Liver (tissue), 8 donors: ENCODE measurements at regions not wholly inside any gene's neighbourhood (a gene's known extent, or its start where the extent isn't known, plus 50 kb on each side); places are given as distances from the start of the nearest gene placed in this dataset.

Experiments used
- DNase-seq: peaks from one replicate; pipeline ENCODE4 v3.0.0-alpha.2; 2017; ENCODE audit warnings: low spot score
- H3K27ac ChIP-seq, 2 donors: one replicate each; pipeline ENCODE4 v1.7.0; 2013; ENCODE audit warnings: inconsistent platforms in 2 of 2, low read length in 2 of 2, control low read depth in 1 of 2, low read depth in 1 of 2, mild to moderate bottlenecking in 1 of 2
- H3K27me3 ChIP-seq, 4 donors: one replicate each; pipeline versions ENCODE4 v1.6.1 to v1.7.0; 2013; ENCODE audit warnings: low read length in 3 of 4, inconsistent platforms in 1 of 4, mild to moderate bottlenecking in 1 of 4, moderate library complexity in 1 of 4; ENCODE audit not compliant: control insufficient read depth in 4 of 4, insufficient read depth in 4 of 4
- H3K36me3 ChIP-seq, 4 donors: one replicate each; pipeline versions ENCODE4 v1.6.1 to v1.7.0; 2013; ENCODE audit warnings: low read length in 3 of 4, mild to moderate bottlenecking in 3 of 4, low read depth in 1 of 4, moderate library complexity in 1 of 4; ENCODE audit not compliant: control insufficient read depth in 4 of 4, insufficient read depth in 3 of 4
- H3K4me1 ChIP-seq, 4 donors: one replicate each; pipeline versions ENCODE4 v1.6.1 to v1.7.0; 2013; ENCODE audit warnings: low read length in 3 of 4, mild to moderate bottlenecking in 3 of 4, moderate library complexity in 1 of 4; ENCODE audit not compliant: control insufficient read depth in 4 of 4, insufficient read depth in 4 of 4
- H3K4me3 ChIP-seq, 3 donors: one replicate each; pipeline versions ENCODE4 v1.6.1 to v1.7.0; 2013; ENCODE audit warnings: low read length in 3 of 3, control low read depth in 1 of 3, low read depth in 1 of 3, mild to moderate bottlenecking in 1 of 3
- H3K9ac ChIP-seq, 2 donors: one replicate each; pipeline ENCODE4 v1.7.0; 2013; ENCODE audit warnings: low read length in 2 of 2, mild to moderate bottlenecking in 2 of 2, moderate library complexity in 2 of 2, control low read depth in 1 of 2, low read depth in 1 of 2
- H3K9me3 ChIP-seq, 4 donors: one replicate each; pipeline versions ENCODE4 v1.6.1 to v1.7.0; 2013; ENCODE audit warnings: low read length in 3 of 4; ENCODE audit not compliant: control insufficient read depth in 4 of 4
- ATF3 ChIP-seq: IDR thresholded peaks from 2 replicates; pipeline ENCODE4 v1.6.1; 2016; ENCODE audit warnings: antibody characterized with exemption
- EGR1 ChIP-seq, 2 donors: IDR thresholded peaks; 2 replicates each; pipeline ENCODE4 v1.6.1; 2016 to 2018; ENCODE audit warnings: antibody characterized with exemption in 2 of 2, low read depth in 2 of 2
- FOXA2 ChIP-seq: IDR thresholded peaks from 2 replicates; pipeline ENCODE4 v1.6.1; 2016; ENCODE audit warnings: antibody characterized with exemption
- GABPA ChIP-seq, 2 donors: IDR thresholded peaks in 1 of 2; conservative IDR thresholded peaks in 1 of 2; 2 replicates each; pipeline ENCODE4 v1.6.1; 2016; ENCODE audit warnings: antibody characterized with exemption in 2 of 2, mild to moderate bottlenecking in 1 of 2, moderate library complexity in 1 of 2
- HNF4A ChIP-seq, 2 donors: conservative IDR thresholded peaks; 2 replicates each; pipeline ENCODE4 v1.6.1; 2016; ENCODE audit warnings: antibody characterized with exemption in 2 of 2, mild to moderate bottlenecking in 2 of 2
- HNF4G ChIP-seq: IDR thresholded peaks from 2 replicates; pipeline ENCODE4 v1.6.1; 2016; ENCODE audit warnings: antibody characterized with exemption
- JUND ChIP-seq, 2 donors: IDR thresholded peaks; 2 replicates each; pipeline ENCODE4 v1.6.1; 2016; ENCODE audit warnings: antibody characterized with exemption in 2 of 2
- MAX ChIP-seq: IDR thresholded peaks from 2 replicates; pipeline ENCODE4 v1.6.1; 2016; ENCODE audit warnings: antibody characterized with exemption
- NR2F2 ChIP-seq: IDR thresholded peaks from 2 replicates; pipeline ENCODE4 v1.6.1; 2016; ENCODE audit warnings: antibody characterized with exemption
- RAD21 ChIP-seq, 2 donors: IDR thresholded peaks; 2 replicates each; pipeline ENCODE4 v1.6.1; 2016; ENCODE audit warnings: antibody characterized with exemption in 2 of 2, mild to moderate bottlenecking in 2 of 2
- RXRA ChIP-seq, 2 donors: IDR thresholded peaks; 2 replicates each; pipeline ENCODE4 v1.6.1; 2017 to 2018; ENCODE audit warnings: antibody characterized with exemption in 2 of 2, mild to moderate bottlenecking in 1 of 2
- SP1 ChIP-seq: IDR thresholded peaks from 2 replicates; pipeline ENCODE4 v1.6.1; 2018; ENCODE audit warnings: antibody characterized with exemption, mild to moderate bottlenecking
- TAF1 ChIP-seq: conservative IDR thresholded peaks from 2 replicates; pipeline ENCODE4 v1.6.1; 2016; ENCODE audit warnings: antibody characterized with exemption, mild to moderate bottlenecking
- YY1 ChIP-seq: IDR thresholded peaks from 2 replicates; pipeline ENCODE4 v1.6.1; 2016; ENCODE audit warnings: antibody characterized with exemption, mild to moderate bottlenecking
- ZBTB33 ChIP-seq: IDR thresholded peaks from 2 replicates; pipeline ENCODE4 v1.6.1; 2016; ENCODE audit warnings: antibody characterized with exemption
- WGBS: extraction: QIAGEN DNeasy Blood & Tissue Kit; methylation state at CpG from one replicate; pipeline ENCODE4 v1.1.7; 2013; 5-methylcytosine and 5-hydroxymethylcytosine counted together
- TF ChIP-seq, protein P1 (sequence below): fragments of 150-350 bp; IDR thresholded peaks from 2 replicates; pipeline ENCODE4 v1.5.1; 2017; ENCODE audit warnings: improper control_type of control experiment, low read depth, low read length; ENCODE audit not compliant: missing input control
- TF ChIP-seq, protein P2 (sequence below): IDR thresholded peaks from 2 replicates; pipeline ENCODE4 v1.6.1; 2016; ENCODE audit warnings: antibody characterized with exemption, mild to moderate bottlenecking
- donor health status: healthy.
- donor health status: healthy.
- donor health status: healthy.
- donor health status: healthy.
- donor health status: healthy.

GRCh38 chr20:56925082-56925830 lies 296.1 kb downstream of the TFAP2C start:
- H3K4me1 ChIP-seq, result peaks cover 4 to 9% (median 6%) of the 10 kb centered on the region in 4 donors
- H3K27ac ChIP-seq, result no peak overlapping the region
- TF ChIP-seq ATF3, result no peak
- no peaks in the 10 kb centered on the region for H3K9me3 ChIP-seq
- H3K27me3 ChIP-seq, result peaks cover 7 to 49% (median 21%) of the 10 kb centered on the region in 4 donors
- H3K9ac ChIP-seq, result no peak overlapping the region
- DNase-seq, result no peak
- 4% methylated on average over 73 of the region's 73 CpGs for WGBS
- H3K4me3 ChIP-seq, result peak overlapping the region in 1 of 3 donors; percentile 0
- no peaks in the 10 kb centered on the region for H3K36me3 ChIP-seq

DNA sequence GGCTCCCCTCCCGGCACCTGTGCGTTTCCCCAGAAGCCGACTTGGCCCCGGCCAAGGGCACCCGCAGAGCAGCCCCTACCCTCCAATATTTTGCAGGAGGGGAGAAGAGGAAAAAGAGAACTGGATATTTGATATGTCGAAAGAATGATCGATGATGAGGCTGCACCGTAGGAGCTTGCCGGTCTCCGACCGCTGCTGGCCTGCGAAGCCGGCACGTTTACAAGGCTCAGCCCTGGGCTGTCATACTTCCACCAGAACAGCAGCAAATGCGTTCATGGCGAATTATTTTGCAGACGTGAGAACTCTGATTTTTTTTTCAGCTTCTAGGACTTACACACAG lies 296.7 kb downstream of the TFAP2C start:
- Histone ChIP-seq H3K4me1 (peaks cover 4 to 9% (median 6%) of the 10 kb centered on the region in 4 donors), H3K27ac (no peak overlapping the region), H3K9ac (no peak overlapping the region), H3K27me3 (peaks cover 7 to 49% (median 24%) of the 10 kb centered on the region in 4 donors), H3K9me3 (no peaks in the 10 kb centered on the region), H3K4me3 (peak overlapping the region in 1 of 3 donors; percentile 0), H3K36me3 (no peaks in the 10 kb centered on the region)
- DNase-seq, result no peak
- no peak for TF ChIP-seq ATF3
- no peak for TF ChIP-seq SP1
- TF ChIP-seq NR2F2, result no peak
- no peak for TF ChIP-seq HNF4A (conservative IDR thresholded peaks at IDR 0.05)
- TF ChIP-seq, protein P1, sequence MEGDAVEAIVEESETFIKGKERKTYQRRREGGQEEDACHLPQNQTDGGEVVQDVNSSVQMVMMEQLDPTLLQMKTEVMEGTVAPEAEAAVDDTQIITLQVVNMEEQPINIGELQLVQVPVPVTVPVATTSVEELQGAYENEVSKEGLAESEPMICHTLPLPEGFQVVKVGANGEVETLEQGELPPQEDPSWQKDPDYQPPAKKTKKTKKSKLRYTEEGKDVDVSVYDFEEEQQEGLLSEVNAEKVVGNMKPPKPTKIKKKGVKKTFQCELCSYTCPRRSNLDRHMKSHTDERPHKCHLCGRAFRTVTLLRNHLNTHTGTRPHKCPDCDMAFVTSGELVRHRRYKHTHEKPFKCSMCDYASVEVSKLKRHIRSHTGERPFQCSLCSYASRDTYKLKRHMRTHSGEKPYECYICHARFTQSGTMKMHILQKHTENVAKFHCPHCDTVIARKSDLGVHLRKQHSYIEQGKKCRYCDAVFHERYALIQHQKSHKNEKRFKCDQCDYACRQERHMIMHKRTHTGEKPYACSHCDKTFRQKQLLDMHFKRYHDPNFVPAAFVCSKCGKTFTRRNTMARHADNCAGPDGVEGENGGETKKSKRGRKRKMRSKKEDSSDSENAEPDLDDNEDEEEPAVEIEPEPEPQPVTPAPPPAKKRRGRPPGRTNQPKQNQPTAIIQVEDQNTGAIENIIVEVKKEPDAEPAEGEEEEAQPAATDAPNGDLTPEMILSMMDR, result no peak
- no peak for TF ChIP-seq EGR1 (IDR thresholded peaks at IDR 0.05; ENCODE audit: low read depth in 2 of 2)
- no peak for TF ChIP-seq JUND (IDR thresholded peaks at IDR 0.05)
- TF ChIP-seq RAD21 (IDR thresholded peaks at IDR 0.05), result no peak
- no peak for TF ChIP-seq MAX
- TF ChIP-seq YY1, result no peak
- TF ChIP-seq FOXA2, result no peak
- no peak for TF ChIP-seq ZBTB33
- TF ChIP-seq TAF1, result no peak
- TF ChIP-seq RXRA (IDR thresholded peaks at IDR 0.05), result no peak
- TF ChIP-seq HNF4G, result no peak
- no peak for TF ChIP-seq GABPA (IDR thresholded peaks at IDR 0.05 in 1 of 2, conservative IDR thresholded peaks at IDR 0.05 in 1 of 2)
- TF ChIP-seq, protein P2, sequence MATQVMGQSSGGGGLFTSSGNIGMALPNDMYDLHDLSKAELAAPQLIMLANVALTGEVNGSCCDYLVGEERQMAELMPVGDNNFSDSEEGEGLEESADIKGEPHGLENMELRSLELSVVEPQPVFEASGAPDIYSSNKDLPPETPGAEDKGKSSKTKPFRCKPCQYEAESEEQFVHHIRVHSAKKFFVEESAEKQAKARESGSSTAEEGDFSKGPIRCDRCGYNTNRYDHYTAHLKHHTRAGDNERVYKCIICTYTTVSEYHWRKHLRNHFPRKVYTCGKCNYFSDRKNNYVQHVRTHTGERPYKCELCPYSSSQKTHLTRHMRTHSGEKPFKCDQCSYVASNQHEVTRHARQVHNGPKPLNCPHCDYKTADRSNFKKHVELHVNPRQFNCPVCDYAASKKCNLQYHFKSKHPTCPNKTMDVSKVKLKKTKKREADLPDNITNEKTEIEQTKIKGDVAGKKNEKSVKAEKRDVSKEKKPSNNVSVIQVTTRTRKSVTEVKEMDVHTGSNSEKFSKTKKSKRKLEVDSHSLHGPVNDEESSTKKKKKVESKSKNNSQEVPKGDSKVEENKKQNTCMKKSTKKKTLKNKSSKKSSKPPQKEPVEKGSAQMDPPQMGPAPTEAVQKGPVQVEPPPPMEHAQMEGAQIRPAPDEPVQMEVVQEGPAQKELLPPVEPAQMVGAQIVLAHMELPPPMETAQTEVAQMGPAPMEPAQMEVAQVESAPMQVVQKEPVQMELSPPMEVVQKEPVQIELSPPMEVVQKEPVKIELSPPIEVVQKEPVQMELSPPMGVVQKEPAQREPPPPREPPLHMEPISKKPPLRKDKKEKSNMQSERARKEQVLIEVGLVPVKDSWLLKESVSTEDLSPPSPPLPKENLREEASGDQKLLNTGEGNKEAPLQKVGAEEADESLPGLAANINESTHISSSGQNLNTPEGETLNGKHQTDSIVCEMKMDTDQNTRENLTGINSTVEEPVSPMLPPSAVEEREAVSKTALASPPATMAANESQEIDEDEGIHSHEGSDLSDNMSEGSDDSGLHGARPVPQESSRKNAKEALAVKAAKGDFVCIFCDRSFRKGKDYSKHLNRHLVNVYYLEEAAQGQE, result no peak
- 4% methylated on average over 17 of the region's 17 CpGs for WGBS
